HEK293 (cell line): ENCODE measurements at regions not wholly inside any gene's neighbourhood (a gene's known extent, or its start where the extent isn't known, plus 50 kb on each side); places are given as distances from the start of the nearest gene placed in this dataset.

ENCODE experiments used
- ATF2 ChIP-seq: fragments of 450-650 bp; formaldehyde crosslinking; IDR thresholded peaks from 2 replicates; pipeline ENCODE4 v1.5.1; 2016; ENCODE audit warnings: missing biosample characterization, missing genetic modification characterization, low read depth
- MEIS1 ChIP-seq: sonication (generic); formaldehyde crosslinking; IDR thresholded peaks from 2 replicates; pipeline ENCODE4 v1.8.1; 2022; ENCODE audit warnings: missing genetic modification reagents, mild to moderate bottlenecking, borderline replicate concordance
- PRDM1 ChIP-seq: fragments of 450-650 bp; formaldehyde crosslinking; IDR thresholded peaks from 2 replicates; pipeline ENCODE4; 2016; ENCODE audit warnings: missing biosample characterization, missing genetic modification characterization
- REST ChIP-seq: fragments of 450-650 bp; formaldehyde crosslinking; IDR thresholded peaks from 2 replicates; pipeline ENCODE4 v1.5.1; 2016; ENCODE audit warnings: missing biosample characterization, missing genetic modification characterization
- WT1 ChIP-seq: fragments of 450-650 bp; formaldehyde crosslinking; IDR thresholded peaks from 2 replicates; pipeline ENCODE4 v1.5.1; 2016; ENCODE audit warnings: missing biosample characterization, missing genetic modification characterization
- YY1 ChIP-seq: fragments of 450-650 bp; formaldehyde crosslinking; IDR thresholded peaks from 2 replicates; pipeline ENCODE4 v1.5.1; 2018; ENCODE audit warnings: missing biosample characterization, missing genetic modification characterization
- ZBTB8A ChIP-seq: fragments of 450-650 bp; formaldehyde crosslinking; IDR thresholded peaks from 2 replicates; pipeline ENCODE4 v1.5.1; 2016; ENCODE audit warnings: missing biosample characterization, missing genetic modification characterization
- ZFP3 ChIP-seq: fragments of 450-650 bp; formaldehyde crosslinking; IDR thresholded peaks from 2 replicates; pipeline ENCODE4 v1.5.1; 2016; ENCODE audit warnings: low read depth, missing biosample characterization, missing genetic modification characterization
- ZNF121 ChIP-seq: fragments of 450-650 bp; formaldehyde crosslinking; IDR thresholded peaks from 2 replicates; pipeline ENCODE4 v1.5.1; 2016; ENCODE audit warnings: missing biosample characterization, missing genetic modification characterization
- ZNF175 ChIP-seq: fragments of 450-650 bp; formaldehyde crosslinking; IDR thresholded peaks from 2 replicates; pipeline ENCODE4 v1.5.1; 2016; ENCODE audit warnings: missing biosample characterization, missing genetic modification characterization
- ZNF37A ChIP-seq: fragments of 450-650 bp; IDR thresholded peaks from 2 replicates; pipeline ENCODE4 v1.5.1; 2018; ENCODE audit warnings: missing biosample characterization, missing genetic modification characterization
- ZNF416 ChIP-seq: fragments of 450-650 bp; formaldehyde crosslinking; IDR thresholded peaks from 2 replicates; pipeline ENCODE4 v1.5.1; 2016; ENCODE audit warnings: missing biosample characterization, missing genetic modification characterization
- ZNF837 ChIP-seq: fragments of 450-650 bp; formaldehyde crosslinking; IDR thresholded peaks from 2 replicates; pipeline ENCODE4 v1.5.1; 2016; ENCODE audit warnings: missing biosample characterization, missing genetic modification characterization
- TF ChIP-seq, protein P1 (sequence below): fragments of 450-650 bp; formaldehyde crosslinking; IDR thresholded peaks from 2 replicates; pipeline ENCODE4 v1.5.1; 2016; ENCODE audit warnings: missing biosample characterization, missing genetic modification characterization

GRCh38 chr7:120039138-120039537 lies 233.8 kb upstream of the KCND2 start:
- TF ChIP-seq ZNF37A (tag by site-specific recombination) (no peak), ZFP3 (tag by site-specific recombination) (no peak), REST (tag by site-specific recombination) (no peak), ZNF837 (no peak), YY1 (no peak), ZNF175 (tag by site-specific recombination) (no peak), WT1 (tag by site-specific recombination) (no peak), MEIS1 (CRISPR knock-in tag) (no peak), ZNF121 (tag by site-specific recombination) (no peak), ATF2 (no peak), ZNF416 (tag by site-specific recombination) (no peak), PRDM1 (tag by site-specific recombination) (no peak), ZBTB8A (no peak)
- TF ChIP-seq, protein P1, sequence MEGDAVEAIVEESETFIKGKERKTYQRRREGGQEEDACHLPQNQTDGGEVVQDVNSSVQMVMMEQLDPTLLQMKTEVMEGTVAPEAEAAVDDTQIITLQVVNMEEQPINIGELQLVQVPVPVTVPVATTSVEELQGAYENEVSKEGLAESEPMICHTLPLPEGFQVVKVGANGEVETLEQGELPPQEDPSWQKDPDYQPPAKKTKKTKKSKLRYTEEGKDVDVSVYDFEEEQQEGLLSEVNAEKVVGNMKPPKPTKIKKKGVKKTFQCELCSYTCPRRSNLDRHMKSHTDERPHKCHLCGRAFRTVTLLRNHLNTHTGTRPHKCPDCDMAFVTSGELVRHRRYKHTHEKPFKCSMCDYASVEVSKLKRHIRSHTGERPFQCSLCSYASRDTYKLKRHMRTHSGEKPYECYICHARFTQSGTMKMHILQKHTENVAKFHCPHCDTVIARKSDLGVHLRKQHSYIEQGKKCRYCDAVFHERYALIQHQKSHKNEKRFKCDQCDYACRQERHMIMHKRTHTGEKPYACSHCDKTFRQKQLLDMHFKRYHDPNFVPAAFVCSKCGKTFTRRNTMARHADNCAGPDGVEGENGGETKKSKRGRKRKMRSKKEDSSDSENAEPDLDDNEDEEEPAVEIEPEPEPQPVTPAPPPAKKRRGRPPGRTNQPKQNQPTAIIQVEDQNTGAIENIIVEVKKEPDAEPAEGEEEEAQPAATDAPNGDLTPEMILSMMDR (tag by site-specific recombination): no peak
